GM12878 (cell line): ENCODE measurements at regions not wholly inside any gene's neighbourhood (a gene's known extent, or its start where the extent isn't known, plus 50 kb on each side); places are given as distances from the start of the nearest gene placed in this dataset.

Experiments used
- ATAC-seq: fragments of 200-7000 bp; cut with Tn5 transposase; 3 replicates; pipeline ENCODE4 v1.9.1; 2020; ENCODE audit warnings: mild to moderate bottlenecking, moderate library complexity
- BruUV-seq: library from RNA; stranded (reverse); fragments of 400-500 nt; replicated peaks from 2 replicates; lab custom pipeline; 2021; lab: Mats Ljungman, UMichigan
- CTCF ChIA-PET: fragments of 300-600 bp; sonication (Branson Sonifier 250); formaldehyde crosslinking; extraction: SDS; loops from one replicate; lab custom pipeline; 2021; ENCODE audit warnings: inconsistent platforms; lab: Yijun Ruan, JAX
- POLR2A ChIA-PET: fragments of 350-600 bp; formaldehyde crosslinking; extraction: SDS; loops from one replicate; lab custom pipeline; 2021; ENCODE audit warnings: inconsistent platforms; lab: Charles Lee
- RAD21 ChIA-PET: fragments of 300-600 bp; sonication (Branson Sonifier 250); formaldehyde crosslinking; loops from one replicate; lab custom pipeline; 2023; ENCODE audit warnings: antibody characterized with exemption; ENCODE audit not compliant: unreplicated experiment; lab: Charles Lee
- SMC1A ChIA-PET: fragments of 300-600 bp; sonication (Branson Sonifier 250); formaldehyde crosslinking; loops from one replicate; lab custom pipeline; 2023; ENCODE audit not compliant: unreplicated experiment, uncharacterized antibody; lab: Charles Lee
- DNase-seq: peaks from one replicate; pipeline ENCODE4 v3.0.0-alpha.2; 2011; ENCODE audit warnings: low read depth, low spot score
- FAIRE-seq: peaks from 3 replicates; lab custom pipeline; 2011; peaks lifted over from hg19 to GRCh38; lab: Jason Lieb, UNC
- H2AFZ ChIP-seq: 2 replicates; pipeline ENCODE4 v1.6.0; 2011; ENCODE audit warnings: low read depth, low read length, control low read depth; ENCODE audit not compliant: control insufficient read depth
- H3K27ac ChIP-seq: 2 replicates; pipeline ENCODE4 v1.5.1; 2011; ENCODE audit warnings: control low read depth; ENCODE audit not compliant: control insufficient read depth, insufficient read depth
- H3K27me3 ChIP-seq, 2 experiments: replicated peaks in 1 of 2; 2 replicates each; pipeline versions ENCODE4 v1.6.0 to v1.6.1; 2011; ENCODE audit warnings: low read length in 1 of 2; ENCODE audit not compliant: control insufficient read depth in 2 of 2, insufficient read depth in 2 of 2
- H3K36me3 ChIP-seq, 2 experiments: 2 replicates each; pipeline ENCODE4 v1.5.1; 2011; ENCODE audit warnings: low read length in 1 of 2; ENCODE audit not compliant: control insufficient read depth in 2 of 2, insufficient read depth in 2 of 2
- H3K4me1 ChIP-seq: 2 replicates; pipeline ENCODE4 v1.6.1; 2011; ENCODE audit warnings: mild to moderate bottlenecking, low read length, moderate library complexity, mixed read lengths; ENCODE audit not compliant: control insufficient read depth, insufficient read depth
- H3K4me2 ChIP-seq: 2 replicates; pipeline ENCODE4 v1.6.0; 2011; ENCODE audit warnings: control low read depth; ENCODE audit not compliant: control insufficient read depth, insufficient read depth
- H3K4me3 ChIP-seq: fragments of 200-600 bp; sonication (generic); 2 replicates; pipeline ENCODE4 v1.5.1; 2016
- H3K79me2 ChIP-seq: 2 replicates; pipeline ENCODE4 v1.6.0; 2011; ENCODE audit warnings: low read length; ENCODE audit not compliant: control insufficient read depth, insufficient read depth
- H3K9ac ChIP-seq: 2 replicates; pipeline ENCODE4 v1.8.0; 2011; ENCODE audit warnings: low read length, control low read depth, mixed read lengths; ENCODE audit not compliant: control insufficient read depth, insufficient read depth
- H3K9me3 ChIP-seq: replicated peaks from 3 replicates; pipeline ENCODE4 v1.5.1; 2011; ENCODE audit warnings: mild to moderate bottlenecking, low read length; ENCODE audit not compliant: control insufficient read depth, insufficient read depth
- H4K20me1 ChIP-seq: 2 replicates; pipeline ENCODE4 v1.6.0; 2011; ENCODE audit not compliant: control insufficient read depth, insufficient read depth
- CBX5 ChIP-seq: sonication (generic); IDR thresholded peaks from 2 replicates; pipeline ENCODE4 v1.6.1; 2016; ENCODE audit warnings: low read depth, moderate library complexity, mild to moderate bottlenecking, inconsistent platforms
- CEBPB ChIP-seq, 2 experiments: fragments of 150-350 bp in 1 of 2; IDR thresholded peaks; 2 replicates each; pipeline ENCODE4 v1.6.1; 2012 to 2014; ENCODE audit warnings: low read depth in 2 of 2, low read length in 2 of 2, borderline replicate concordance in 1 of 2, inconsistent platforms in 1 of 2
- EP300 ChIP-seq, 2 experiments: fragments of 150-350 bp in 1 of 2; IDR thresholded peaks; 2 replicates each; pipeline ENCODE4 v1.6.1; 2011 to 2012; ENCODE audit warnings: low read depth in 2 of 2, low read length in 2 of 2, borderline replicate concordance in 1 of 2, improper control_type of control experiment in 1 of 2, inconsistent platforms in 1 of 2; ENCODE audit not compliant: control insufficient read depth in 1 of 2
- GABPA ChIP-seq: IDR thresholded peaks from 2 replicates; pipeline ENCODE4 v1.6.1; 2014; ENCODE audit warnings: antibody characterized with exemption, low read depth, mild to moderate bottlenecking, inconsistent platforms
- HDGF ChIP-seq: fragments of 450-650 bp; IDR thresholded peaks from 2 replicates; pipeline ENCODE4 v1.6.1; 2016; ENCODE audit warnings: antibody characterized with exemption
- IRF4 ChIP-seq: IDR thresholded peaks from 2 replicates; pipeline ENCODE4 v1.6.1; 2011; ENCODE audit warnings: low read depth, low read length
- KAT2A ChIP-seq: conservative IDR thresholded peaks from 2 replicates; pipeline ENCODE4 v1.6.1; 2011; ENCODE audit warnings: low read depth, low read length; ENCODE audit not compliant: control insufficient read depth
- MAX ChIP-seq: IDR thresholded peaks from 2 replicates; pipeline ENCODE4 v1.6.1; 2012; ENCODE audit warnings: low read depth, low read length, improper control_type of control experiment
- MYB ChIP-seq: fragments of 150-350 bp; IDR thresholded peaks from 2 replicates; pipeline ENCODE4 v1.6.1; 2014; ENCODE audit warnings: mild to moderate bottlenecking, low read depth, low read length, borderline replicate concordance
- PBX3 ChIP-seq: IDR thresholded peaks from 2 replicates; pipeline ENCODE4 v1.6.1; 2011; ENCODE audit warnings: mild to moderate bottlenecking, low read depth, low read length, moderate library complexity; ENCODE audit not compliant: insufficient replicate concordance
- POLR2A ChIP-seq: IDR thresholded peaks from 2 replicates; pipeline ENCODE4 v1.6.1; 2011; ENCODE audit warnings: low read depth, mild to moderate bottlenecking, low read length
- RAD51 ChIP-seq: fragments of 450-650 bp; IDR thresholded peaks from 2 replicates; pipeline ENCODE4 v1.6.1; 2016; ENCODE audit warnings: moderate library complexity, mild to moderate bottlenecking, inconsistent platforms
- REST ChIP-seq: IDR thresholded peaks from 2 replicates; pipeline ENCODE4 v1.6.1; 2012; ENCODE audit warnings: mild to moderate bottlenecking, low read depth, low read length
- SRF ChIP-seq, 2 experiments: IDR thresholded peaks; 2 replicates each; pipeline ENCODE4 v1.6.1; 2011; ENCODE audit warnings: low read depth in 2 of 2, low read length in 2 of 2, mild to moderate bottlenecking in 1 of 2, moderate library complexity in 1 of 2
- TCF7 ChIP-seq: IDR thresholded peaks from 2 replicates; pipeline ENCODE4 v1.6.1; 2014; ENCODE audit warnings: antibody characterized with exemption, borderline replicate concordance
- ZZZ3 ChIP-seq: IDR thresholded peaks from 2 replicates; pipeline ENCODE4 v1.6.1; 2011; ENCODE audit warnings: low read depth; ENCODE audit not compliant: control insufficient read depth, insufficient read length
- WGBS: methylation state at CpG from one replicate; pipeline ENCODE4 v1.1.6; 2016; ENCODE audit warnings: low lambda C conversion rate; ENCODE audit not compliant: insufficient replicate concordance, insufficient coverage; ENCODE audit errors: missing lambda C conversion rate; 5-methylcytosine and 5-hydroxymethylcytosine counted together
- in situ Hi-C: fragments of 300-500 bp; cut with MboI; formaldehyde crosslinking; loops from 9 replicates; pipeline ENCODE4 v1.14.3; 2018; ENCODE audit warnings: mixed read lengths
- intact Hi-C: fragments of 100-400 bp; cut with micrococcal nuclease; formaldehyde crosslinking; loops from one replicate; pipeline ENCODE4 v1.14.2; 2022; ENCODE audit not compliant: unreplicated experiment

GRCh38 chr16:65958086-65958485, 408.4 kb upstream of the CDH5 start:
- TF ChIP-seq MAX: no peak
- TF ChIP-seq REST: no peak
- no peak for TF ChIP-seq PBX3
- no peak for TF ChIP-seq GABPA
- no peak for TF ChIP-seq HDGF
- TF ChIP-seq TCF7: no peak
- no peak for TF ChIP-seq RAD51
- no peak for TF ChIP-seq SRF (IDR thresholded peaks at IDR 0.05; ENCODE audit: low read depth in 2 of 2, low read length in 2 of 2)
- no peak for TF ChIP-seq CBX5
- no peak for TF ChIP-seq IRF4
- TF ChIP-seq EP300 (IDR thresholded peaks at IDR 0.05; ENCODE audit: borderline replicate concordance in 1 of 2, control insufficient read depth in 1 of 2, low read depth in 2 of 2, low read length in 2 of 2): no peak
- no peak for TF ChIP-seq CEBPB (IDR thresholded peaks at IDR 0.05; ENCODE audit: borderline replicate concordance in 1 of 2, low read depth in 2 of 2, low read length in 2 of 2)
- no peak for TF ChIP-seq POLR2A
- no peak for TF ChIP-seq MYB
- no peak for TF ChIP-seq KAT2A
- TF ChIP-seq ZZZ3: no peak
- no peaks in the 10 kb centered on the region for H3K27me3 ChIP-seq
- 15% methylated on average over 3 of the region's 3 CpGs for WGBS
- H3K9me3 ChIP-seq: no peaks in the 10 kb centered on the region
- FAIRE-seq (no peak), DNase-seq (no peak), ATAC-seq (no peak)
- in situ Hi-C loops (no loop called here), intact Hi-C loops (no loop called here)
- H2AFZ ChIP-seq: no peak overlapping the region
- CTCF ChIA-PET: interaction anchor here (0.7 kb wide), 1 partner anchor 21 kb away, joined by 4 read pairs; no protein-coding TSS in a partner anchor
- no peaks in the 10 kb centered on the region for H3K4me1 ChIP-seq
- no peaks in the 10 kb centered on the region for H3K79me2 ChIP-seq
- no peak overlapping the region for H3K27ac ChIP-seq
- H3K9ac ChIP-seq: no peak overlapping the region
- BruUV-seq: no TSS peak
- H3K4me2 ChIP-seq: no peak overlapping the region
- H4K20me1 ChIP-seq: no peaks in the 10 kb centered on the region
- no peak overlapping the region for H3K4me3 ChIP-seq
- no peaks in the 10 kb centered on the region for H3K36me3 ChIP-seq
- POLR2A ChIA-PET: no interaction called here
- RAD21 ChIA-PET: no interaction called here
- SMC1A ChIA-PET: no interaction called here
